DMS79 (cell line): ENCODE measurements at regions not wholly inside any gene's neighbourhood (a gene's known extent, or its start where the extent isn't known, plus 50 kb on each side); places are given as distances from the start of the nearest gene placed in this dataset.
"Not testable (repeated sequence)": the region's sequence is repeated elsewhere in the genome, so short reads cannot be mapped to it uniquely, and the experiment has no call there.

Source experiments
- DNase-seq: peaks from one replicate; lab custom pipeline; 2025; lab: John Stamatoyannopoulos, UW

DNA sequence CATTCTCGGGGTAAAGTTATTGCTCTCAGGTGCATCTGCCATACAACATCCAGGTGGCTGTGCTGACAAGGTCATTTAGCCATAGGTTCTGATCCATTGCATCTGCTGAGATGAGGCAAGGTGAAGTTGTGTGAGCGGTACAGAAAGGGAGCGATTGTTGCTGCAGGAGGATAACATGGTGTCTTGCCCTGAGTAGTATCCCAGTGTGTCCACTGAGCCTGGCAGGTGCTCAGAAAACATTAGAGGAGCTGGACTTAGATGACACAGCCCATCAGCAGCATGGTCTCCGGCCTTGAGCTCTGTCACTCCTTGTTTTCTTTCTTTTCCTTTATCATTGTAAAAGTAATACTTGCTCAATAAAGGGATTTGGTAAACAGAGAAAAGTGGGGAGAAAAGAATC is 161.1 kb upstream of the ATP10A start:
- DNase-seq: no peak

GRCh38 chr15:26023691-26024090 is 160.6 kb upstream of the ATP10A start:
- no peak for DNase-seq

- DNase-seq: no peak
These were observed 160.1 kb upstream of the ATP10A start for GRCh38 chr15:26023231-26023630.

GRCh38 chr15:26020871-26021270 is 157.7 kb upstream of the ATP10A start:
- DNase-seq: no peak

DNA sequence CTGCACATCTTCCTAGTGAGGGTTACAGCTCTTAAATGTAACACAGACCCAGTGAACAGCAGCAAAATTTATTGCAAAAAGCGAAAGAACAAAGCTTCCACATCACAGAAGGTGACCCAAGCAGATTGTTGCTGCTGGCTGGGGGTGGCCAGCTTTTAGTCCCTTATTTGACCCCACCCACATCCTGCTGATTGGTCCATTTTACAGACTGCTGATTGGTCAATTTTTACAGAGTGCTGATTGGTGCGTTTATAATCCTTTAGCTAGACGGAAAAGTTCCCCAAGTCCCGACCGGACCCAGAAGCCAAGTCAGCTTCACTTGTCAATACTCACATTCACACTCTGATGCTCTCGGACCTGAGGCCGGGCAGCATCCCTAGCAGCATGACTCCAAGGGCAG is 154.5 kb upstream of the ATP10A start:
- DNase-seq: no peak

GRCh38 chr15:26015516-26016075 is 152.5 kb upstream of the ATP10A start:
- DNase-seq: no peak

DNA sequence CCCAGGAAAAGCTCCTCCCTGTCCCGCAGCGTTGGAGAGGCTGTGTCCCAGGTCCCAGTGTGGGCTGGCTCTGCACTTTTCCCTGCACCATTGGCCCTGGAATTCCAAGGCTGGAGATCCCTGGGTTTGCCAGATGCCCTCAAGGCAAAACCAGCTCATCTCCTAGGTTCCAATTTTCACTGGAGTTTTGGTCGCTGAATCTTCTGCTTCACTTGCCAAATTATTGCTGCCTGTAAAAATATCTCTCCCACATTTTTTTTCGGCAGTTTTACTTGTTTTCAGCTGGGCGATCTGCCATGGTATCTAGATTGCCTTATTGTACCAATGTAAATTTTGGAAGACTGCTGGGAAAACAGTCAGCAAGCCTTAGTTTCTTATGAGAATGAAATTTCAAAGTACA is 150.9 kb upstream of the ATP10A start:
- no peak for DNase-seq

DNA sequence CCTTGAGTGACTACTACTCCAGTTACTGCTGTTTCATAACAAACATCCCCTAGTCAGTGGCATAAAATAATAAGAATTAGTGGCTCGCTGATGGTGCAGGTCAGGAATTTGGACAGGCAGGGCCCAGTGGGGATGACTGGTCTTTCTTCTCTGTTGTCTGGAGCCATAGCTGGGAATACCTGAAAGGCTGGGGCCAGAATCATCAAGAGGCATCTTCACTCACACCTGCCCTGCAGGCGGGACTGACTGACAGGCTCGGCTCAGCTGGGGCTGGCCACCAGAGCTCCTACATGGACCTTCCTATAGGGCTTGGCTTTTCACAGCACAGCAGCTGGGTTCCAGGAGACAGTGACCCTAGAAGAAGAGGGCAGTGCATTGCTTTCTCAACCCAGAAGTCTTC is 148.8 kb upstream of the ATP10A start:
- no peak for DNase-seq

DNA sequence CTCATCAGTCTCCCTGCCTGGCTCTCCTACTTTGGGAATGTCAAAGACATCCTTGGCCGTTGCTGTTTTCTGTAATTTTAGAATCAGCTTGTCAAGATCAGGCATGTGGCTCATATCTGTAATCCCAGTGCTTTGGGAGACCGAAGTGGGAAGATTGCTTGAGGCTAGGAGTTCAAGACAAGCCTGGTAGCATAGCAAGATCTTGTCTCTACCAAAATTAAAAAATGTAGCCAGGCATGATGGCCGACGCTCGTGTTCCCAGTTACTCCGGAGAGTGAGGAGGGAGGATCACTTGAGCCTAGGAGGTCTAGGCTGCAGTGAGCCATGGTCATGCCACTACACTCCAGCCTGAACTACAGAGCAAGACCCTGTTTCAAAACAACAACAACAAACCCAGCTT is 144.0 kb upstream of the ATP10A start:
- no peak for DNase-seq

- DNase-seq: no peak
These were observed 138.1 kb upstream of the ATP10A start for GRCh38 chr15:26001201-26001600.

DNA sequence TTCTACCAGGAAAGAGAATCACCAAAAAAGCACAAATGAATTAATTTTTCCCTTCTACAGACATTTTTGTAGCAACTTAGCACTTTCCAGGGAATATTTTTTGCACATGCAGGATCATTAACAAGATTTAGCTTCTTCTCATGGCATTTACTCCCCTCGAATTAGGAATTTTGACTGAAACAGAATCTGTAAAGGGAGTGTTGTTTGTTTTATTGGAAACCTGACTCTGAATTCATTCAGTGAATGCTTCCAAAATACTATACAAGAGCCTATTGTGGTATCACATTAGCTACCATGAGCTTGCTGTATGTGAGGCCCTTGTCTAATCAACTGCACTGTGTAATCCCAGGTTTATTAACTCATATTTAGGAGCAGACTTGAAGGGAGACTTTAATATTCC is 130.4 kb upstream of the ATP10A start:
- DNase-seq: no peak

DNA sequence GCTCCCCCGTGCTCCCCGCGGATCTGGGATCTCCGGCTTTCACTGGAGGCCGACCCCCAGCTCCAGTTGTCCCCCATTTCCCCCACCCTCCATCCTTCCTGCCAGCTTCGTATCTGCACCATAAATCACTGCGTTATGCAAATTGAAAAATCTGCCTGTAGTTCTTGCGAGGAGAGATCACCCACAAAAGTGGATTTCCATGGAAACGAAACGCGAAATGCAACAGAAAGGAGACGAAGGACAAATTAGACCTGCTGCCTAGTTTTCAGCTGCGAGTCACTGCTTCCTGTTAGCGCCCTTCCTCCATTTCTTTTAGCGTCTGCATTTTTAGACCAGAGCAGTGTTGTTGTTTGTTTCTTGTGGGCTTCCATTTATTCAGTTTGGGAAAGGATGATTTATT is 127.1 kb upstream of the ATP10A start:
- no peak for DNase-seq

DNA sequence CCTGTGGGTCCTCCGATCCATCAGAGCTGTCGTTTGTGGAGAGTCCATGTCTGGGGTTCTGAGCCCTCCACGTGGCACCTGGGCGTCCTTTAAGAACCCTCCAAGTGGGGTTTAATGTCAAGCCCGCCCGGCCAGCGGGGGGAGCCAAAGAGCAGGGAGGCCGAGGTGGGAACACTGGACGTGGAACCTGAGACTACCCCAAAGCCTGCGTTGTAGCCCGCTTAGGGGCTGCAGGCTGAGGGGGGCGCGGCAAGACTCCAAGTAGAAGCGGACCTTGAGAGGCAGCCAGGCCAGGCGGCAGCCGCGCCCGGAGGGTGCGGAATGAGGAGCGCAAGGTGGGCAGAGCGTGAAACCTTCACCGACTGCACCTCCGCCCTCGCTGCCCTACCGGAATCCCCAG is 126.2 kb upstream of the ATP10A start:
- no peak for DNase-seq

DNA sequence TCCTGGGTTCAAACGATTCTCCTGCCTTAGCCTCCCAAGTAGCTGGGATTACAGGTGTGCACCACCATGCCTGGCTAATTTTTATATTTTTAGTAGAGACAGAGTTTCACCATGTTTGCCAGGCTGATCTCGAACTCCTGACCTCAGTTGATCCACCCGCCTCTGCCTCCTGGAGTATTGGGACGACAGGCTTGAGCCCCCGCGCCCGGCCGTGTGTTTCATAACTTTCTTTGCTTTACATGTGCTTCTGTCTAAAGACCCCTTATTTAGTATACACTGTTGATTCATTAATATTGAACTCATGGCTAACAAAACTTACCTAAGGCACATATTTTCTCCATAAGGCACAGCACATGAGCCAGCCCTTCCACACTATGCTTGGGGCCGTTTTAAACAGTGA is 125.6 kb upstream of the ATP10A start:
- not testable (repeated sequence) for DNase-seq

- DNase-seq: no peak
These were observed 124.5 kb upstream of the ATP10A start for GRCh38 chr15:25987638-25988037.

DNA sequence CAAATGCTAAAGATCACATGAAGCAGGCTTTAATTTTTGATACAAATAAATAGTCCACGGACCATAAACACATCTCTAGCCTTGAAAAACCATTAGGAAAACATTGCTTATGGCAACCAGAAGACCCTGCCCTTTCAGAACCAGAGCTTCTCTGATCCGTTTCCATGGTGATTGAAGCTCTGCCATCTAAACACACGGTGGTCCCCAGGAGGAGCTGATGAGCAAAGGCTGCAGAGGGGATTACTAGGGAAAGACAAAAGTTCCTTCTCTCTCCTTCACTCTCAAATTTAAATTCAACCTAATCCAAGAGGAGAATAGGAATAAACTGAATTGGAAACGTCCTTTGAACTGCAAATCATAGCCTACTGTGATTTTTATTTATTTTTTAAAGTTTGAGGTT is 122.0 kb upstream of the ATP10A start:
- DNase-seq: no peak

- no peak for DNase-seq
These were observed 119.6 kb upstream of the ATP10A start for GRCh38 chr15:25982736-25983135.

DNA sequence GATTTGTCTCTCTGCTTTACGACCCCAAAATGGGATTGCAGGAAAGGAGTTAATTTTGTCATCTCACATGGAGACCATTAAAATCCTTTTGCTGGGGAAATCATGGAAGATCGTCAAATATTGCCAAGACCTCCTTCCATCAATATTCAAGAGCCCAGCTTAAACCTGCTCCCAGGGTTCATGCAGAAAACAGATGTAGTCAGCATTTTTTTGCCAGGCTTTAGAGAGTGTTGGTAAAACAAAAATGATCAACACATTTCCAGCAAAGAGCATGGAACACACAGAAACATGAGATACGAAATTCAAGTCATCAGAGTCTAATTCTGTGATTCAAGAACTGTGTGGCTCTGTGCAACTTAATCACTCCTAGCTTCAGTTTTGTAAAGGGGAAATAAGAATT is 118.0 kb upstream of the ATP10A start:
- DNase-seq: no peak

DNA sequence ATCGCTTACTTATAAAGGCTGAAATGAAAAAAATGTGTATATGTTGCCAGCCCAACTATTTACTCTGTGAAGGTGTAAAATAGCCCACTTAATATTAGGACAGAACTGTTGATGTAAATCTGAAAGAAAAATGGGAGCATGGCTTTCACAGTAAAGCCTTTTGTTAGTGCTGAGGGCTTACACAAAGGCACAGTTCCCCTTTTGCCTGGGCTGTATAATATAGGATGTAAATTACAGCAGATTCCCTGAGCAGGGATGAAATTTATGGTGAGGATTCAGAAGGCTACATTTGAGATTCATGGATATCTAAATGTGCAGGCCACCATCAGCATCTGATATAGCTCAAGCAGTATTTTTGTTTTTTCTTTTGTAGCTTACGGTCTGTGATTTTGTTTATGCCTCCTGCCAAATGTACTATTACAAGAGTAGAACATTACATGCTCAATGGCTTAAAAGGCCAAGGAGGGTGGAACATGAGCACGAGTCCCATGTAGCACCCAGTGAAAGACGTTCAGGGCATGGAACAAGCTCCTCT is 109.1 kb upstream of the ATP10A start:
- no peak for DNase-seq

DNA sequence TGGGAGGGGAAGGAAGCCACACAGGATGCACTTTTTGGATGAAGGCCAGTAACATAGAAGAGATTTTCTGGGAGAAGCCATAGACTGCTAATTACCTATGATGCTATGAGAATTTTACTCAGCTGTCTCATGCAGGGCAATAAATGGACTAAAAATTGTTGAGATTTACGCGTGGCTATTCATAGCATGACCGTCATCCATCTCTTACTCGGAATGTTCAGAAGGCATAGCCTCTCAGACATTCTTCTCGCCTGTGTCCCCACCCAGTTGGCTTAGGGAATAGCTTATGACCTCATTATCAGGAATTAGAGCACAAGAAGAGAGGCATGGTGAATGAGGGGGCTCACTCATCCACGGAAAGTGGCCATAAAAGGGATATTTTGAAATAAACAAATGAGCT is 107.9 kb upstream of the ATP10A start:
- no peak for DNase-seq

DNA sequence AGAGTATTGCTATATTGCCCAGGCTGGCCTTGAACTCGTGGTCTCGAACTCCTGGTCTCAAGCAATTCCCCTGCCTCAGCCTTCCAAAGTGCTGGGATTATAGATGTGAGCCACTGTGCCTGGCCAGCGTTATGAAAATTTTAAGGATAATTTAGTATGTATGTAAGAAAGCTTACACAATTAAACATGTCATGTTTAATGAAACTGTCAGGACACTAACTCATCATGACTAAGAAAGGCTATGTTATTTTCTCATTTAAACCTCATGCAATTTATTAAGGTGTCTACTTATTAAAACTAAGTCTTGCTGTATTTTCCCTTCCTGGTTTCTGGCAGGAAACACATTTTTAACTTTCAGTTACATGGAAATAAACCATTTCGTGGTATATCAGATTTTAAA is 106.8 kb upstream of the ATP10A start:
- DNase-seq: no peak

GRCh38 chr15:25967116-25967515 is 104.0 kb upstream of the ATP10A start:
- no peak for DNase-seq

- no peak for DNase-seq
These were observed 102.2 kb upstream of the ATP10A start for GRCh38 chr15:25965326-25965725.

DNA sequence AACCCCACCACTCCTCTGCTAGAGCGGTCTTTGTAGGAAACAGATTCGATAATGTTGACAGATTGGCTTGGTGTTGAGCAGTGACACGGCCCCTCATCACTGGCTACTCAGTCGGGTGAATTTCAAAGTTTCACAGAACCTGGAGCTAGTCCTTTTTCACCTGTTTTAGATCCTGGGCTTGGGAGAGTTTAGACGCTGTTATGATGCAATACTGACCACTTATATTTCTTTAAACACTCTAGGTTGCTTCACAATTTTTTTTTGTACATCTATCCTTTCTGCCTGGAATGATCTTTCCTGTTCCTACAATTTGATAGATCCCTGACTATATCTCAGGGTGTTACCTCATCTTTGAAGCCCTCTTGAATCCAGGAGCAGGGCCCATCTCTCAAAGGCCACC is 97.1 kb upstream of the ATP10A start:
- DNase-seq: no peak

DNA sequence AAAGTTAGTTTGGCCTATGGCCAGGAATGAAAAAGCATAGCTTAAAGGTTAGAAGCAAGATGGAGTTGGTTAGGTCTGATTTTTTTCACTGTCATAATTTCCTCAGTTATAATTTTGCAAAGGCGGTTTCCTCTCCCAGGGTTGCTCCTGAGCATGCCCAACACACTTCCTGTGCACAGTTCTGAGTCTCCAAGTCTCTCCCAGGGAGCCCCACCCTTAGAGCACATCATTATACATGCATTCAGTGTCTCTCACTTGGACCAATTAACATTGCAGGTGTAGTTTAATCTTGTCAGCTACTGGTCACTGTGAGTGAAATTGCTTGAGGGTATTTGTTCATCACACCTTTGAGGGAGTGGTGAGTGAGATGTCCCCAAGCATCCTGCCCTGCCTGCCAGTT is 96.0 kb upstream of the ATP10A start:
- DNase-seq: no peak
